ENCODE measurements at regions not wholly inside any gene's neighbourhood (a gene's known extent, or its start where the extent isn't known, plus 50 kb on each side); places are given as distances from the start of the nearest gene placed in this dataset.

DNA sequence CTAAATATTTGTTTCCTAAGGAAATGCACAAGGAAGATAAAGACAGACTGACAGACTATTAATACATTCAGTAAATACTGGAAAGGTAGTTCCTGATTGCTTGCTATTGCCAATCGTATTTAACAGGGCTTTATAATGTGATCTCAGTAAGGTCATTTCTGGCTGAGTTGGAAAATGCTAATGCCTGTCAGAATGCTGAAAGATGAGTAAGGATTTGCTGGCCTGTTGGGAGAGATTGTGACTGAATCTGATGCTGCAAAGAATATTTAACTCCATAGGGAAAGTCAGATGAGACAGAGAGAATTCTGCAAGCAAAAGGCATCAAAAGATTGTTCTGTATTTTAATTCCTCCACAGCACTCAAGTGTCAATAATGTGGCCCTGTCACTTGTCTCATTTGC, 169.0 kb downstream of the BEND2 start:
- no peak overlapping the region for H3K4me2 ChIP-seq (ENCODE audit: insufficient read depth, low read length)
- H3K27ac ChIP-seq (ENCODE audit: extremely low read depth, low read depth, low read length), result no peak overlapping the region
- no peaks in the 10 kb centered on the region for H3K4me1 ChIP-seq (replicated peaks in 1 of 2; ENCODE audit: control insufficient read depth in 2 of 2, insufficient read depth in 2 of 2, low read length in 2 of 2)
- TF ChIP-seq, protein P1, sequence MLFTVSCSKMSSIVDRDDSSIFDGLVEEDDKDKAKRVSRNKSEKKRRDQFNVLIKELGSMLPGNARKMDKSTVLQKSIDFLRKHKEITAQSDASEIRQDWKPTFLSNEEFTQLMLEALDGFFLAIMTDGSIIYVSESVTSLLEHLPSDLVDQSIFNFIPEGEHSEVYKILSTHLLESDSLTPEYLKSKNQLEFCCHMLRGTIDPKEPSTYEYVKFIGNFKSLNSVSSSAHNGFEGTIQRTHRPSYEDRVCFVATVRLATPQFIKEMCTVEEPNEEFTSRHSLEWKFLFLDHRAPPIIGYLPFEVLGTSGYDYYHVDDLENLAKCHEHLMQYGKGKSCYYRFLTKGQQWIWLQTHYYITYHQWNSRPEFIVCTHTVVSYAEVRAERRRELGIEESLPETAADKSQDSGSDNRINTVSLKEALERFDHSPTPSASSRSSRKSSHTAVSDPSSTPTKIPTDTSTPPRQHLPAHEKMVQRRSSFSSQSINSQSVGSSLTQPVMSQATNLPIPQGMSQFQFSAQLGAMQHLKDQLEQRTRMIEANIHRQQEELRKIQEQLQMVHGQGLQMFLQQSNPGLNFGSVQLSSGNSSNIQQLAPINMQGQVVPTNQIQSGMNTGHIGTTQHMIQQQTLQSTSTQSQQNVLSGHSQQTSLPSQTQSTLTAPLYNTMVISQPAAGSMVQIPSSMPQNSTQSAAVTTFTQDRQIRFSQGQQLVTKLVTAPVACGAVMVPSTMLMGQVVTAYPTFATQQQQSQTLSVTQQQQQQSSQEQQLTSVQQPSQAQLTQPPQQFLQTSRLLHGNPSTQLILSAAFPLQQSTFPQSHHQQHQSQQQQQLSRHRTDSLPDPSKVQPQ (CRISPR knock-in tag; IDR thresholded peaks at IDR 0.05; ENCODE audit: borderline replicate concordance), result no peak
- TF ChIP-seq NONO (IDR thresholded peaks at IDR 0.05; ENCODE audit: low read depth in 2 of 2, low read length in 1 of 2), result no peak
- TF ChIP-seq ZBTB7A (IDR thresholded peaks at IDR 0.05; ENCODE audit: borderline replicate concordance, control insufficient read depth, low read depth, low read length), result no peak
- TF ChIP-seq, protein P2, sequence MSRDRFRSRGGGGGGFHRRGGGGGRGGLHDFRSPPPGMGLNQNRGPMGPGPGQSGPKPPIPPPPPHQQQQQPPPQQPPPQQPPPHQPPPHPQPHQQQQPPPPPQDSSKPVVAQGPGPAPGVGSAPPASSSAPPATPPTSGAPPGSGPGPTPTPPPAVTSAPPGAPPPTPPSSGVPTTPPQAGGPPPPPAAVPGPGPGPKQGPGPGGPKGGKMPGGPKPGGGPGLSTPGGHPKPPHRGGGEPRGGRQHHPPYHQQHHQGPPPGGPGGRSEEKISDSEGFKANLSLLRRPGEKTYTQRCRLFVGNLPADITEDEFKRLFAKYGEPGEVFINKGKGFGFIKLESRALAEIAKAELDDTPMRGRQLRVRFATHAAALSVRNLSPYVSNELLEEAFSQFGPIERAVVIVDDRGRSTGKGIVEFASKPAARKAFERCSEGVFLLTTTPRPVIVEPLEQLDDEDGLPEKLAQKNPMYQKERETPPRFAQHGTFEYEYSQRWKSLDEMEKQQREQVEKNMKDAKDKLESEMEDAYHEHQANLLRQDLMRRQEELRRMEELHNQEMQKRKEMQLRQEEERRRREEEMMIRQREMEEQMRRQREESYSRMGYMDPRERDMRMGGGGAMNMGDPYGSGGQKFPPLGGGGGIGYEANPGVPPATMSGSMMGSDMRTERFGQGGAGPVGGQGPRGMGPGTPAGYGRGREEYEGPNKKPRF (IDR thresholded peaks at IDR 0.05; ENCODE audit: low read depth, low read length), result no peak
- TF ChIP-seq, protein P3, sequence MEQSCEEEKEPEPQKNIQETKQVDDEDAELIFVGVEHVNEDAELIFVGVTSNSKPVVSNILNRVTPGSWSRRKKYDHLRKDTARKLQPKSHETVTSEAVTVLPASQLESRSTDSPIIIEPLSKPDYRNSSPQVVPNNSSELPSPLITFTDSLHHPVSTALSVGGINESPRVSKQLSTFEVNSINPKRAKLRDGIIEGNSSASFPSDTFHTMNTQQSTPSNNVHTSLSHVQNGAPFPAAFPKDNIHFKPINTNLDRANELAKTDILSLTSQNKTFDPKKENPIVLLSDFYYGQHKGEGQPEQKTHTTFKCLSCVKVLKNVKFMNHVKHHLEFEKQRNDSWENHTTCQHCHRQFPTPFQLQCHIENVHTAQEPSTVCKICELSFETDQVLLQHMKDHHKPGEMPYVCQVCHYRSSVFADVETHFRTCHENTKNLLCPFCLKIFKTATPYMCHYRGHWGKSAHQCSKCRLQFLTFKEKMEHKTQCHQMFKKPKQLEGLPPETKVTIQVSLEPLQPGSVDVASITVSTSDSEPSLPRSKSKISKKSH (CRISPR knock-in tag; IDR thresholded peaks at IDR 0.05), result no peak
- no peak for TF ChIP-seq BRF1 (IDR thresholded peaks at IDR 0.05; ENCODE audit: borderline replicate concordance, extremely low read depth, insufficient read length)
- no peak for TF ChIP-seq RBFOX2 (IDR thresholded peaks at IDR 0.05; ENCODE audit: low read depth, low read length)
- TF ChIP-seq FOXJ3 (CRISPR knock-in tag; IDR thresholded peaks at IDR 0.05), result no peak
- in situ Hi-C loops (cut with MboI), result no loop called here
- H3K36me3 ChIP-seq (ENCODE audit: control insufficient read depth, insufficient read depth, low read length), result no peaks in the 10 kb centered on the region
- no TSS peak for BruUV-seq (replicated peaks)
- H3K27me3 ChIP-seq (ENCODE audit: control insufficient read depth in 2 of 2, insufficient read depth in 2 of 2, low read length in 2 of 2), result no peaks in the 10 kb centered on the region
- H3K4me3 ChIP-seq, result no peak overlapping the region
- ChIA-PET POLR2A (no interaction called here), CTCF (ENCODE audit: low intra/inter-chr PET ratio) (no interaction called here)
- ATAC-seq (no peak), DNase-seq (ENCODE audit: extremely low read depth in 1 of 4, low spot score in 3 of 4) (no peak), FAIRE-seq (no peak)
- intact Hi-C loops (cut with micrococcal nuclease), result no loop called here
- H3K9me1 ChIP-seq (ENCODE audit: control insufficient read depth, insufficient read depth, low read length), result no peaks in the 10 kb centered on the region
- WGBS (ENCODE audit: insufficient coverage, low coverage, missing lambda C conversion rate), result 0% methylated on average over 1 of the region's 1 CpG
- H4K20me1 ChIP-seq (replicated peaks; ENCODE audit: control insufficient read depth, insufficient read depth, low read length), result no peaks in the 10 kb centered on the region
- H3K9ac ChIP-seq (ENCODE audit: insufficient read depth in 1 of 2, low read depth in 2 of 2, low read length in 2 of 2), result no peak overlapping the region
- no peak overlapping the region for H2AFZ ChIP-seq (ENCODE audit: low read depth, low read length)
- no peaks in the 10 kb centered on the region for H3K9me3 ChIP-seq (replicated peaks; ENCODE audit: control insufficient read depth, insufficient read depth, low read depth, low read length)
- no peaks in the 10 kb centered on the region for H3K79me2 ChIP-seq (ENCODE audit: control insufficient read depth, insufficient read depth, low read length)

Measured in K562 (cell line).